H9 (cell line): ENCODE measurements at regions not wholly inside any gene's neighbourhood (a gene's known extent, or its start where the extent isn't known, plus 50 kb on each side); places are given as distances from the start of the nearest gene placed in this dataset.

Experiments
- DNase-seq: peaks from one replicate; pipeline ENCODE4 v3.0.0-alpha.2; 2017
- H2AFZ ChIP-seq: one replicate; pipeline ENCODE4 v1.6.1; 2013; ENCODE audit warnings: mild to moderate bottlenecking, low read length, control low read depth, moderate library complexity
- H2AK5ac ChIP-seq: 2 replicates; pipeline ENCODE4 v1.6.1; 2013; ENCODE audit warnings: low read length, control low read depth, mixed read lengths; ENCODE audit not compliant: insufficient read length
- H2BK120ac ChIP-seq: one replicate; pipeline ENCODE4 v1.6.1; 2013; ENCODE audit warnings: low read depth, mild to moderate bottlenecking, low read length, control low read depth, inconsistent platforms; ENCODE audit not compliant: poor library complexity, severe bottlenecking
- H2BK12ac ChIP-seq: 2 replicates; pipeline ENCODE4 v1.6.1; 2013; ENCODE audit warnings: low read length, control low read depth, mixed read lengths, low read depth; ENCODE audit not compliant: insufficient read length
- H2BK15ac ChIP-seq: 2 replicates; pipeline ENCODE4 v1.6.1; 2013; ENCODE audit warnings: low read depth, low read length, control low read depth
- H2BK20ac ChIP-seq: one replicate; pipeline ENCODE4 v1.6.1; 2013; ENCODE audit warnings: low read depth, mild to moderate bottlenecking, low read length, control low read depth, inconsistent platforms; ENCODE audit not compliant: poor library complexity, severe bottlenecking
- H2BK5ac ChIP-seq: 2 replicates; pipeline ENCODE4 v1.6.1; 2013; ENCODE audit warnings: low read length, control low read depth, mixed read lengths; ENCODE audit not compliant: insufficient read length
- H3K14ac ChIP-seq: 2 replicates; pipeline ENCODE4 v1.6.1; 2013; ENCODE audit warnings: low read length, control low read depth; ENCODE audit not compliant: insufficient read depth
- H3K18ac ChIP-seq: 2 replicates; pipeline ENCODE4 v1.6.1; 2013; ENCODE audit warnings: low read depth, mild to moderate bottlenecking, mixed read lengths, low read length, control low read depth; ENCODE audit not compliant: insufficient read length
- H3K23ac ChIP-seq: 2 replicates; pipeline ENCODE4 v1.6.1; 2013; ENCODE audit warnings: low read length, control low read depth, mixed read lengths, low read depth; ENCODE audit not compliant: insufficient read length
- H3K23me2 ChIP-seq: 2 replicates; pipeline ENCODE4 v1.6.1; 2013; ENCODE audit warnings: low read depth, mild to moderate bottlenecking, mixed read lengths, low read length, control low read depth; ENCODE audit not compliant: insufficient read length, poor library complexity, severe bottlenecking
- H3K27ac ChIP-seq: 2 replicates; pipeline ENCODE4 v1.5.1; 2013; ENCODE audit warnings: low read length, control low read depth, mixed read lengths, low read depth; ENCODE audit not compliant: insufficient read length
- H3K27me3 ChIP-seq: 2 replicates; pipeline ENCODE4 v1.6.1; 2013; ENCODE audit warnings: low read length, control low read depth, inconsistent platforms; ENCODE audit not compliant: insufficient read depth
- H3K4ac ChIP-seq: 2 replicates; pipeline ENCODE4 v1.6.1; 2013; ENCODE audit warnings: low read depth, mild to moderate bottlenecking, control low read depth, inconsistent platforms, low read length, moderate library complexity
- H3K4me1 ChIP-seq: 2 replicates; pipeline ENCODE4 v1.6.1; 2013; ENCODE audit warnings: low read length, control low read depth, inconsistent platforms; ENCODE audit not compliant: insufficient read depth
- H3K4me2 ChIP-seq: 2 replicates; pipeline ENCODE4 v1.6.1; 2013; ENCODE audit warnings: low read length, control low read depth, mixed read lengths; ENCODE audit not compliant: insufficient read length, insufficient read depth
- H3K56ac ChIP-seq: 2 replicates; pipeline ENCODE4 v1.6.1; 2013; ENCODE audit warnings: low read depth, mild to moderate bottlenecking, mixed read lengths, low read length, control low read depth; ENCODE audit not compliant: insufficient read length
- H3K79me1 ChIP-seq: 2 replicates; pipeline ENCODE4 v1.6.1; 2013; ENCODE audit warnings: low read depth, mild to moderate bottlenecking, moderate library complexity, low read length, control low read depth, inconsistent platforms; ENCODE audit not compliant: insufficient read depth, poor library complexity, severe bottlenecking
- H3K79me2 ChIP-seq: 2 replicates; pipeline ENCODE4 v1.6.1; 2013; ENCODE audit warnings: low read length, control low read depth, inconsistent platforms; ENCODE audit not compliant: insufficient read depth
- H3K9ac ChIP-seq: 2 replicates; pipeline ENCODE4 v1.6.1; 2013; ENCODE audit warnings: low read length, control low read depth, mixed read lengths; ENCODE audit not compliant: insufficient read length; ENCODE audit errors: extremely low read depth
- H3K9me3 ChIP-seq: one replicate; pipeline ENCODE4 v1.6.1; 2013; ENCODE audit warnings: low read depth, low read length, inconsistent platforms; ENCODE audit not compliant: control insufficient read depth
- H3T11ph ChIP-seq: one replicate; pipeline ENCODE4 v1.6.1; 2013; ENCODE audit warnings: mild to moderate bottlenecking, low read length, control low read depth, inconsistent platforms
- H4K20me1 ChIP-seq: one replicate; pipeline ENCODE4 v1.6.1; 2013; ENCODE audit not compliant: control insufficient read depth, insufficient read length, insufficient read depth
- H4K5ac ChIP-seq: 2 replicates; pipeline ENCODE4 v1.6.1; 2013; ENCODE audit warnings: low read depth, mild to moderate bottlenecking, mixed read lengths, low read length, control low read depth; ENCODE audit not compliant: insufficient read length
- H4K8ac ChIP-seq: replicated peaks from 2 replicates; pipeline ENCODE4 v1.6.1; 2013; ENCODE audit warnings: low read length, control low read depth, mixed read lengths, low read depth; ENCODE audit not compliant: insufficient read length
- H4K91ac ChIP-seq: 2 replicates; pipeline ENCODE4 v1.6.1; 2013; ENCODE audit warnings: low read depth, mild to moderate bottlenecking, moderate library complexity, mixed read lengths, low read length, control low read depth; ENCODE audit not compliant: insufficient read length
- H3K27ac Mint-ChIP-seq, 3 experiments: 2 replicates in 2 of 3; 3 replicates in 1 of 3; pipeline ENCODE4 v1.8.0; 2020 to 2021; ENCODE audit warnings: mixed read lengths in 3 of 3, mild to moderate bottlenecking in 1 of 3, moderate library complexity in 1 of 3
- H3K27me3 Mint-ChIP-seq: 2 replicates; pipeline ENCODE4 v1.8.0; 2021; ENCODE audit warnings: low read depth, mild to moderate bottlenecking, moderate library complexity, mixed read lengths
- H3K36me3 Mint-ChIP-seq, 3 experiments: 2 replicates in 2 of 3; 3 replicates in 1 of 3; pipeline ENCODE4 v1.8.0; 2020 to 2021; ENCODE audit warnings: low read depth in 3 of 3, mixed read lengths in 3 of 3; ENCODE audit not compliant: insufficient read depth in 1 of 3
- H3K4me1 Mint-ChIP-seq, 2 experiments: 2 replicates each; pipeline ENCODE4 v1.8.0; 2020; ENCODE audit warnings: mixed read lengths in 2 of 2
- H3K4me3 Mint-ChIP-seq, 2 experiments: 2 replicates in 1 of 2; 3 replicates in 1 of 2; pipeline ENCODE4 v1.8.0; 2020 to 2021; ENCODE audit warnings: mild to moderate bottlenecking in 2 of 2, mixed read lengths in 2 of 2, moderate library complexity in 1 of 2
- H3K9me3 Mint-ChIP-seq, 2 experiments: 2 replicates in 1 of 2; 3 replicates in 1 of 2; pipeline ENCODE4 v1.8.0; 2020; ENCODE audit warnings: mild to moderate bottlenecking in 2 of 2, mixed read lengths in 2 of 2, moderate library complexity in 1 of 2
- CTCF ChIP-seq: fragments of 200-600 bp; sonication (generic); conservative IDR thresholded peaks from 3 replicates; pipeline ENCODE4 v1.8.0; 2021; ENCODE audit warnings: antibody characterized with exemption, mild to moderate bottlenecking
- WGBS: extraction: QIAGEN DNeasy Blood & Tissue Kit; methylation state at CpG from one replicate; pipeline ENCODE4 v1.1.7; 2013; ENCODE audit warnings: missing lambda C conversion rate, low lambda C conversion rate, mixed read lengths; ENCODE audit not compliant: insufficient read length; ENCODE audit errors: extremely low coverage; 5-methylcytosine and 5-hydroxymethylcytosine counted together

GRCh38 chr16:76964464-76965154 is 226.4 kb upstream of the MON1B start:
- Histone ChIP-seq H3K23me2 (no peaks in the 10 kb centered on the region), H2AFZ (no peak overlapping the region), H2BK20ac (no peak overlapping the region), H4K91ac (no peak overlapping the region), H3K9ac (no peak overlapping the region), H2BK12ac (no peak overlapping the region), H2AK5ac (no peak overlapping the region), H4K8ac (no peak overlapping the region), H3K18ac (no peak overlapping the region), H3K79me1 (no peaks in the 10 kb centered on the region), H2BK120ac (no peak overlapping the region), H4K20me1 (no peaks in the 10 kb centered on the region), H3K79me2 (no peaks in the 10 kb centered on the region), H4K5ac (no peak overlapping the region), H3K56ac (no peak overlapping the region), H3K9me3 (no peaks in the 10 kb centered on the region), H3K4ac (no peak overlapping the region), H2BK5ac (no peak overlapping the region), H3K4me1 (no peaks in the 10 kb centered on the region), H3K23ac (no peak overlapping the region), H3K4me2 (no peak overlapping the region), H2BK15ac (no peak overlapping the region), H3K27me3 (no peaks in the 10 kb centered on the region), H3K27ac (no peak overlapping the region), H3K14ac (no peak overlapping the region), H3T11ph (no peak overlapping the region)
- H3K27ac Mint-ChIP-seq = no peak overlapping the region
- H3K9me3 Mint-ChIP-seq = no peaks in the 10 kb centered on the region
- no CpG with 5 or more reads among the region's 2 CpGs for WGBS
- H3K4me3 Mint-ChIP-seq = no peak overlapping the region
- no peaks in the 10 kb centered on the region for H3K36me3 Mint-ChIP-seq
- TF ChIP-seq CTCF = no peak
- no peak for DNase-seq
- no peaks in the 10 kb centered on the region; the same call in 1 of the 2 replicates for H3K27me3 Mint-ChIP-seq
- H3K4me1 Mint-ChIP-seq = no peaks in the 10 kb centered on the region
